ENCODE measurements at regions not wholly inside any gene's neighbourhood (a gene's known extent, or its start where the extent isn't known, plus 50 kb on each side); places are given as distances from the start of the nearest gene placed in this dataset.

GRCh38 chr4:67071641-67072040 is 473.7 kb downstream of the CENPC start:
- no peak overlapping the region for H3K4me2 ChIP-seq (ENCODE audit: control insufficient read depth, extremely low read depth, insufficient read depth, low read depth, low read length)
- no peak overlapping the region for H3K27ac ChIP-seq (ENCODE audit: control insufficient read depth, insufficient read depth, low read length)
- no peak for FAIRE-seq
- no peaks in the 10 kb centered on the region for H3K9me1 ChIP-seq (ENCODE audit: control insufficient read depth, extremely low read depth, insufficient read depth, low read length)
- no peak for DNase-seq (ENCODE audit: low read depth, low spot score)
- dilution Hi-C loops (cut with MboI; ENCODE audit: extremely low pct_ligation_motif_present, low sequenced_read_pairs): no loop called here
- H3K27me3 ChIP-seq (ENCODE audit: control insufficient read depth, extremely low read depth, insufficient read depth, low read length): no peaks in the 10 kb centered on the region
- TF ChIP-seq EZH2 (IDR thresholded peaks at IDR 0.05; ENCODE audit: low read length) (no peak), CTCF (optimal IDR thresholded peaks at IDR 0.05 in 1 of 3, IDR thresholded peaks at IDR 0.05 in 1 of 3, conservative IDR thresholded peaks at IDR 0.05 in 1 of 3; ENCODE audit: extremely low read depth in 1 of 3, insufficient read depth in 2 of 3, low read length in 3 of 3) (no peak)
- H3K79me2 ChIP-seq (ENCODE audit: control insufficient read depth, insufficient read depth, low read length): no peaks in the 10 kb centered on the region
- no peak overlapping the region for H3K4me3 ChIP-seq (ENCODE audit: control insufficient read depth in 2 of 3, extremely low read depth in 1 of 3, insufficient read depth in 2 of 3, low read depth in 1 of 3, low read length in 3 of 3)
- H2AFZ ChIP-seq (ENCODE audit: control insufficient read depth, low read length): no peak overlapping the region
- H3K9ac ChIP-seq (ENCODE audit: control insufficient read depth, extremely low read depth, insufficient read depth, low read length): no peak overlapping the region
- H3K9me3 ChIP-seq (ENCODE audit: control insufficient read depth, low read depth, low read length): no peaks in the 10 kb centered on the region
- no peaks in the 10 kb centered on the region for H3K4me1 ChIP-seq (ENCODE audit: control insufficient read depth, extremely low read depth, insufficient read depth, low read length)
- no peaks in the 10 kb centered on the region for H3K36me3 ChIP-seq (ENCODE audit: control insufficient read depth in 2 of 2, extremely low read depth in 1 of 2, insufficient read depth in 2 of 2, low read length in 2 of 2)
- no peaks in the 10 kb centered on the region for H4K20me1 ChIP-seq (ENCODE audit: control insufficient read depth, extremely low read depth, insufficient read depth, low read length)

- H3K36me3 ChIP-seq (ENCODE audit: control insufficient read depth in 2 of 2, extremely low read depth in 1 of 2, insufficient read depth in 2 of 2, low read length in 2 of 2): no peaks in the 10 kb centered on the region
- FAIRE-seq (no peak), DNase-seq (ENCODE audit: low read depth, low spot score) (no peak)
- H3K4me3 ChIP-seq (ENCODE audit: control insufficient read depth in 2 of 3, extremely low read depth in 1 of 3, insufficient read depth in 2 of 3, low read depth in 1 of 3, low read length in 3 of 3): no peak overlapping the region
- H3K9ac ChIP-seq (ENCODE audit: control insufficient read depth, extremely low read depth, insufficient read depth, low read length): no peak overlapping the region
- dilution Hi-C loops (cut with MboI; ENCODE audit: extremely low pct_ligation_motif_present, low sequenced_read_pairs): no loop called here
- H3K27me3 ChIP-seq (ENCODE audit: control insufficient read depth, extremely low read depth, insufficient read depth, low read length): no peaks in the 10 kb centered on the region
- no peak overlapping the region for H2AFZ ChIP-seq (ENCODE audit: control insufficient read depth, low read length)
- H3K4me1 ChIP-seq (ENCODE audit: control insufficient read depth, extremely low read depth, insufficient read depth, low read length): peaks cover 9% of the 10 kb centered on the region
- H3K9me3 ChIP-seq (ENCODE audit: control insufficient read depth, low read depth, low read length): no peaks in the 10 kb centered on the region
- H3K79me2 ChIP-seq (ENCODE audit: control insufficient read depth, insufficient read depth, low read length): no peaks in the 10 kb centered on the region
- no peaks in the 10 kb centered on the region for H4K20me1 ChIP-seq (ENCODE audit: control insufficient read depth, extremely low read depth, insufficient read depth, low read length)
- H3K9me1 ChIP-seq (ENCODE audit: control insufficient read depth, extremely low read depth, insufficient read depth, low read length): no peaks in the 10 kb centered on the region
- no peak for TF ChIP-seq CTCF (optimal IDR thresholded peaks at IDR 0.05 in 1 of 3, IDR thresholded peaks at IDR 0.05 in 1 of 3, conservative IDR thresholded peaks at IDR 0.05 in 1 of 3; ENCODE audit: extremely low read depth in 1 of 3, insufficient read depth in 2 of 3, low read length in 3 of 3)
- TF ChIP-seq EZH2 (IDR thresholded peaks at IDR 0.05; ENCODE audit: low read length): no peak
- no peak overlapping the region for H3K27ac ChIP-seq (ENCODE audit: control insufficient read depth, insufficient read depth, low read length)
- no peak overlapping the region for H3K4me2 ChIP-seq (ENCODE audit: control insufficient read depth, extremely low read depth, insufficient read depth, low read depth, low read length)
Measured at GRCh38 chr4:67055319-67055718, 490.0 kb downstream of the CENPC start.

Measured in keratinocyte (primary cell).